GM18507 (cell line): ENCODE measurements at regions not wholly inside any gene's neighbourhood (a gene's known extent, or its start where the extent isn't known, plus 50 kb on each side); places are given as distances from the start of the nearest gene placed in this dataset.
"Not testable (repeated sequence)": the region's sequence is repeated elsewhere in the genome, so short reads cannot be mapped to it uniquely, and the experiment has no call there.

Source experiments
- DNase-seq: peaks from one replicate; pipeline ENCODE4 v3.0.0; 2011; ENCODE audit warnings: low read depth; ENCODE audit not compliant: insufficient read length; ENCODE audit errors: extremely low spot score
- FAIRE-seq: peaks from 2 replicates; lab custom pipeline; 2011; peaks lifted over from hg19 to GRCh38; lab: Jason Lieb, UNC

DNA sequence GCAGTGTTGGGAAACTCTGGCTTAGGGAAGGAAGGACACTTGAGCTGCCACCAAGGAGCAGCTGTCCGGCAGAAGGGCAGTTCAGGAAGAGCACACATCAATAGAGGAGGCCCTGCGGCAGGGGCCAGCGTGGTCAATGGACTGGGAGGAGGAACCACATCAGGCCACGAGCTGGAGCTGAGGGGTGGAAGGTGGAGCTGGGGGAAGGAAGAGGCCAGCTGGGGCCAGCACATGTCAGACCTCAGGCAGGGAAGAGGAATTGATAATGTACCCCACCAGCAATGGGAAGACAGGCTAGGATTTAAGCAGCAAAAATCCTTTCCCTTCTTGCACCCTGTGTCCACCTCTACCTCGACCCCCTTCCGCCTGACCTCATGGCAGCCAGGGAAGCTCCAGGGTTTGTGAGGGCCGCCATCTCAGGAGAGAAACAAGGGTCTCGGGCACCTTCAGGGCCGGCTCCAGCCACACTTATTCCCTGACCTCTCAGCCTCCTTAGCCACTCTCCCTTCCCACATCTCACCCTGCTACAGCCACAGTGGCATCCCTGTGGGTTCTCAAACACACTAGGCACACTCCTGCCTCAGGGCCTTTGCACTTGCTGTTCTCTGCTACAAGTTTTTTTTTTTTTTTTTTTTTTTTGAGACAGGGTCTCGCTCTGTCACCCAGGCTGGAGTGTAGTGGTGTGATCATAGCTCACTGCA, 157.8 kb upstream of the GRK3 start:
- FAIRE-seq (no peak), DNase-seq (no peak)

DNA sequence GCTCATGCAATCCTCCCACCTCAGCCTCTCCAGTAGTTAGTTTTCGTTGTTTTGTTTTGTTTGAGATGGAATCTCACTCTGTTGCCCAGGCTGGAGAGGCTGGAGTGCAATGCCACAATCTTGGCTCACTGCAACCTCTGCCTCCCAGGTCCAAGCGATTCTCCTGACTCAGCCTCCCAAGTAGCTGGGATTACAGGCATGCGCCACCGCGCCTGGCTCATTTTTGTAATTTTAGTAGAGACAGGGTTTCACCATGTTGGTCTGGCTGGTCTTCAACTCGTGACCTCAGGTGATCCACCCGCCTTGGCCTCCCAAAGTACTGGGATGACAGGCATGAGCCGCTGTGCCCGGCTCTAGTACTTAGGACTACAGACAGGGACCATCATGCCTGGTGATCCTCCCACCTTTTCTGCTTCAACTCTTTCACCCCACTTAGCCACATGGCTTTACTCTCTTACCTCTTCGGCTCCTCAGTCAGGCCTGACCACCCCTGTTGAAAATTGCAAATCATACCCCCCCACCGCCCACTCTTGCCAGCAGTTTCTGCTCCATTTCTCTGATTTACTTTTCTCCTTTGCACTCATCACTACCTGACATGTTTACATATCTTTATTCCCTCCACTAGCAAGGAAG, 157.1 kb upstream of the GRK3 start:
- DNase-seq, result no peak
- peak; percentile 33 for FAIRE-seq

GRCh38 chr22:25407859-25408229, 156.6 kb upstream of the GRK3 start:
- DNase-seq (no peak), FAIRE-seq (no peak)

GRCh38 chr22:25409240-25409639, 155.2 kb upstream of the GRK3 start:
- DNase-seq, result no peak
- FAIRE-seq, result no peak

GRCh38 chr22:25410849-25411248, 153.6 kb upstream of the GRK3 start:
- FAIRE-seq (peak; percentile 54), DNase-seq (no peak)

- DNase-seq (no peak), FAIRE-seq (no peak)
Observed at GRCh38 chr22:25413620-25414019, 150.9 kb upstream of the GRK3 start.

DNA sequence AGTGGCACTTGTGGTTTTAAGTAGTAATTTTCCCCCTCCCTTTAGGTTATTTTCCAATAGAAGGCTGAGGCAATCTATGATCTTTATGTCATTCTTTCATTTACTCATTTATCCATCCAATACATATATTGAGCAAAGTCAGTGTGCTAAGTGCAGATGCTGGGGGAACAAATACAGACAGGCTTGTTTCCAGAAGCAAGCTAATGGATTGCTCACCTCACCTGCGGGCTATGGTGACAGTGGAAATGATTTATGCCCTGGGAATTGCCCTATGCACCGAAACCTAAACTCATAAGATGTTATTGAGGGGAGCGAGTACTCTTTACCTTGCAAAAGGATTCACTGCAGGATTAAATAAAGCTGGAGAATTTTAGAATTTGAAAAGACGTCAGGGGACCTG, 148.7 kb upstream of the GRK3 start:
- not testable (repeated sequence) for FAIRE-seq, DNase-seq

- not testable (repeated sequence) for FAIRE-seq, DNase-seq
Observed at GRCh38 chr22:25417826-25418225, 146.6 kb upstream of the GRK3 start.

GRCh38 chr22:25419247-25420113, 145.0 kb upstream of the GRK3 start:
- DNase-seq (no peak), FAIRE-seq (peak; percentile 82)

- not testable (repeated sequence) for DNase-seq, FAIRE-seq
Observed at GRCh38 chr22:25420114-25420441, 144.4 kb upstream of the GRK3 start.

DNA sequence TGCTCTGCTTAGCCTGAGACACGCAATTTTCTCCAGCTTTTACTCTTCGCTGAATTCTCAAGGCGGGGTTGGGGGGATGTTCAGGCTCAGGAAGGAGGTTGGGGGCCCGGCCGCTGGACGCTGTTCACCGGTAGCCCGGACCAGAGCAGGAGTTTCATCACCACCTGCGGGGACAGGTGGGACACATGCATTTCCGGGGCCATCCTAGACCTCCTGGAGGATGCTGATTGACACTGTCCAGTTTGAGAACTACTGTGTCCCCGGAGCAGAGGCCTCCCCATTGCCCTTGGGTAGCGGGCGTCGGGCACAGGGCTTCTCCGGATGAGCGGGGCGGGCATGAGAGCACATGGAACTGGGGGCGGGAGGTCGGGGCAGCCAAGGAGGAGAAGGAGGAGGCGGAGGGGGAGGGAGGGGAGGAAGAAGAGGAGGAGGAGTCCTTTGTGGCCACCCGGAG, 144.0 kb upstream of the GRK3 start:
- no peak for FAIRE-seq
- no peak for DNase-seq

GRCh38 chr22:25420925-25421904, 143.3 kb upstream of the GRK3 start:
- FAIRE-seq (no peak), DNase-seq (no peak)

- not testable (repeated sequence) for DNase-seq, FAIRE-seq
Observed at GRCh38 chr22:25426530-25427308, 137.8 kb upstream of the GRK3 start.

DNA sequence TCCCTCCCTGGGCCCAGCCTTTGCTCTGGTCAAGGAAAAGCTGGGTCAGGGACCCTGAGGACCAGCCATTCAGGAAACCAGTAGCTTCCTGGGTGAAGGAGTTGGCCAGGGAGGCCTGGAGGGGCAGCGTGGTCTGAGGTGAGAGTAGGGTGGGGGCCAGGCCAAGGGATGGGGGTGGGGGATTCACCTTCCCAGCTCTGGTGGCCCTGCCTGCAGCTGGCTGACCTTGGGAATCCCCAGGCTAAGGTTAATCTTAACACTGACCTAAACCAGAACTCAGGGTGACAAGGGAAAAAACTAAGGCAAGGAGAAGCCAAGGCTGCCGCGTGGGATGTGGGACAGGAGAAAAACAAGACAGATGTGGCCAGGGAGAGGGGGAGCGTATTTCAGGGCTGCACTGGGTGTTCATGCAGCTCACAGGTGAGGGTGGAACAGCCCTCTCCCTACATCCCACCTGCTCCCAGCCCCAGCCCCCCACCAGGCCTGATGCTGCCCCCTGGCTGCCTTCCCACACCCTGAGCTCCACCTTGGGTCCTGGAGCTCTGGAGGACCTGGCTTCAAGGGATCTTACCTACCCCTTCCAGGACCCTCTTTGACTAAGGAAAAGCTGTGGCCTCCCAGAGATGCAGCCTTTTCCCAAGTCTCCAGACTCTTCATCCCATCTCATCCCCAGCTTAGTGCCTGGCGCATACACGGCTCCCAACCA, 132.7 kb upstream of the GRK3 start:
- peak; percentile 95 for FAIRE-seq

DNA sequence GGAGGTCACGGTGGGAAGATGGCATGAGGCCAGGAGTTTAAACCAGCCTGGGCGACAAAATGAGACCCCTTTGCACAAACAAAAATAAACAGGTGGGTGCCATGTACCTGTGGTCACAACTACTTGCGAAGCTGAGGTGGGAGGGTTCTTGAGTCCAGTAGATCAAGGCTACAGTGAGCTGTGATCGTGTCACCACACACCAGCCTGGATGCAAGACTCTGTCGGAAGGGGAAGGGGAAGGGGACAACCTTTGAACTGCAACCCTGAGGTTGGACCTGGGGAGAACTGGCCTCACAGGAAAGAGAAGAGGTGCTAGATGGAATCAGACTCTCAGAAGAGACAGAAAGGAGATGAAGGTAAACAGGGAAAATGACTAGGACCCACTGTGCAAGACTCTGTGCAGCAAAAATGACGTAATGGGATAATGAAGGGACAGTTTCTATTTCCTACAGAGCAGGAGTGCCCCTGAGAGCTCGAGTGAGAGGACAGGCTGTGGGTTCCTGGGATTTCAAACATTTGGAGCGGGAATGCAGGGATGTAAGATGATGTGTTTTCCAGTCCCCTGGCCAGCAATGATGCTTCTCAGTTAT, 131.0 kb upstream of the GRK3 start:
- DNase-seq, result not testable (repeated sequence)

More for the DNA sequence above, 132.7 kb upstream of the GRK3 start:
- not testable (repeated sequence) for DNase-seq

GRCh38 chr22:25437414-25438160, 126.9 kb upstream of the GRK3 start:
- no peak for FAIRE-seq

More for the DNA sequence above, 131.0 kb upstream of the GRK3 start:
- peak; percentile 65 for FAIRE-seq

More at GRCh38 chr22:25437414-25438160, 126.9 kb upstream of the GRK3 start:
- DNase-seq, result no peak
